Liver (tissue), 7 donors: ENCODE measurements at regions not wholly inside any gene's neighbourhood (a gene's known extent, or its start where the extent isn't known, plus 50 kb on each side); places are given as distances from the start of the nearest gene placed in this dataset.

Experiments
- DNase-seq: peaks from one replicate; pipeline ENCODE4 v3.0.0-alpha.2; 2017; ENCODE audit warnings: low spot score
- H3K27ac ChIP-seq, 2 donors: one replicate each; pipeline ENCODE4 v1.7.0; 2013; ENCODE audit warnings: inconsistent platforms in 2 of 2, low read length in 2 of 2, control low read depth in 1 of 2, low read depth in 1 of 2, mild to moderate bottlenecking in 1 of 2
- H3K27me3 ChIP-seq, 4 donors: one replicate each; pipeline versions ENCODE4 v1.6.1 to v1.7.0; 2013; ENCODE audit warnings: low read length in 3 of 4, inconsistent platforms in 1 of 4, mild to moderate bottlenecking in 1 of 4, moderate library complexity in 1 of 4; ENCODE audit not compliant: control insufficient read depth in 4 of 4, insufficient read depth in 4 of 4
- H3K36me3 ChIP-seq, 4 donors: one replicate each; pipeline versions ENCODE4 v1.6.1 to v1.7.0; 2013; ENCODE audit warnings: low read length in 3 of 4, mild to moderate bottlenecking in 3 of 4, low read depth in 1 of 4, moderate library complexity in 1 of 4; ENCODE audit not compliant: control insufficient read depth in 4 of 4, insufficient read depth in 3 of 4
- H3K4me1 ChIP-seq, 4 donors: one replicate each; pipeline versions ENCODE4 v1.6.1 to v1.7.0; 2013; ENCODE audit warnings: low read length in 3 of 4, mild to moderate bottlenecking in 3 of 4, moderate library complexity in 1 of 4; ENCODE audit not compliant: control insufficient read depth in 4 of 4, insufficient read depth in 4 of 4
- H3K4me3 ChIP-seq, 3 donors: one replicate each; pipeline versions ENCODE4 v1.6.1 to v1.7.0; 2013; ENCODE audit warnings: low read length in 3 of 3, control low read depth in 1 of 3, low read depth in 1 of 3, mild to moderate bottlenecking in 1 of 3
- H3K9ac ChIP-seq, 2 donors: one replicate each; pipeline ENCODE4 v1.7.0; 2013; ENCODE audit warnings: low read length in 2 of 2, mild to moderate bottlenecking in 2 of 2, moderate library complexity in 2 of 2, control low read depth in 1 of 2, low read depth in 1 of 2
- H3K9me3 ChIP-seq, 4 donors: one replicate each; pipeline versions ENCODE4 v1.6.1 to v1.7.0; 2013; ENCODE audit warnings: low read length in 3 of 4; ENCODE audit not compliant: control insufficient read depth in 4 of 4
- EGR1 ChIP-seq, 2 donors: IDR thresholded peaks; 2 replicates each; pipeline ENCODE4 v1.6.1; 2016 to 2018; ENCODE audit warnings: antibody characterized with exemption in 2 of 2, low read depth in 2 of 2
- FOXA1 ChIP-seq: IDR thresholded peaks from 2 replicates; pipeline ENCODE4 v1.6.1; 2016; ENCODE audit warnings: antibody characterized with exemption
- FOXA2 ChIP-seq: IDR thresholded peaks from 2 replicates; pipeline ENCODE4 v1.6.1; 2016; ENCODE audit warnings: antibody characterized with exemption
- HNF4A ChIP-seq, 2 donors: conservative IDR thresholded peaks; 2 replicates each; pipeline ENCODE4 v1.6.1; 2016; ENCODE audit warnings: antibody characterized with exemption in 2 of 2, mild to moderate bottlenecking in 2 of 2
- HNF4G ChIP-seq: IDR thresholded peaks from 2 replicates; pipeline ENCODE4 v1.6.1; 2016; ENCODE audit warnings: antibody characterized with exemption
- JUND ChIP-seq, 2 donors: IDR thresholded peaks; 2 replicates each; pipeline ENCODE4 v1.6.1; 2016; ENCODE audit warnings: antibody characterized with exemption in 2 of 2
- NR2F2 ChIP-seq: IDR thresholded peaks from 2 replicates; pipeline ENCODE4 v1.6.1; 2016; ENCODE audit warnings: antibody characterized with exemption
- RAD21 ChIP-seq, 2 donors: IDR thresholded peaks; 2 replicates each; pipeline ENCODE4 v1.6.1; 2016; ENCODE audit warnings: antibody characterized with exemption in 2 of 2, mild to moderate bottlenecking in 2 of 2
- RXRA ChIP-seq, 2 donors: IDR thresholded peaks; 2 replicates each; pipeline ENCODE4 v1.6.1; 2017 to 2018; ENCODE audit warnings: antibody characterized with exemption in 2 of 2, mild to moderate bottlenecking in 1 of 2
- SP1 ChIP-seq: IDR thresholded peaks from 2 replicates; pipeline ENCODE4 v1.6.1; 2018; ENCODE audit warnings: antibody characterized with exemption, mild to moderate bottlenecking
- TAF1 ChIP-seq: conservative IDR thresholded peaks from 2 replicates; pipeline ENCODE4 v1.6.1; 2016; ENCODE audit warnings: antibody characterized with exemption, mild to moderate bottlenecking
- YY1 ChIP-seq: IDR thresholded peaks from 2 replicates; pipeline ENCODE4 v1.6.1; 2016; ENCODE audit warnings: antibody characterized with exemption, mild to moderate bottlenecking
- WGBS: extraction: QIAGEN DNeasy Blood & Tissue Kit; methylation state at CpG from one replicate; pipeline ENCODE4 v1.1.7; 2013; 5-methylcytosine and 5-hydroxymethylcytosine counted together
- TF ChIP-seq, protein P1 (sequence below): IDR thresholded peaks from 2 replicates; pipeline ENCODE4 v1.6.1; 2016; ENCODE audit warnings: antibody characterized with exemption
- TF ChIP-seq, protein P2 (sequence below): IDR thresholded peaks from 2 replicates; pipeline ENCODE4 v1.6.1; 2016; ENCODE audit warnings: antibody characterized with exemption, mild to moderate bottlenecking
- TF ChIP-seq, protein P3 (sequence below): IDR thresholded peaks from 2 replicates; pipeline ENCODE4 v1.6.1; 2016; ENCODE audit warnings: antibody characterized with exemption
- TF ChIP-seq, protein P4 (sequence below): IDR thresholded peaks from 2 replicates; pipeline ENCODE4 v1.6.1; 2016; ENCODE audit warnings: antibody characterized with exemption
- donor health status: healthy.
- donor health status: healthy.
- donor health status: healthy.
- donor health status: healthy.

DNA sequence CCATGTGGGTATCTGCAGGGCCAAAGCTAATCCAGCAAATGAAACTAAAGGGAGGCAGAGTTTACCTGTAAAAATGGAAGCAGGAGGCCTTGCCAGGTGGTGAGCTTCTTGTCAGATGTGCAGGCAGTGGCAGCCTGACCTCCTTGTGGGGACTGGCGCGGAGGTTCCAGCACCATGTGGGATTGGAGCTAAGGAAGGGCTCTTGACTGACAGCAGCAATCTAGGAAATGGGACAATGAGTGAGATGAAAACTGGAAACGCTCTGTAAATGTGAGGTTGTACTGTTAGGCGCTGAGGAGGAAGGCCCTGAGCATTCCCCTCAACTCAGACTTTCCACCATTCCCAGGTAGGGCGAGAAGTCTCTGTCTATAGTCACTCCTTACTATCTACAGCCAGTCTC lies 81.8 kb upstream of the ARMC2 start (continued):
- TF ChIP-seq, protein P1, sequence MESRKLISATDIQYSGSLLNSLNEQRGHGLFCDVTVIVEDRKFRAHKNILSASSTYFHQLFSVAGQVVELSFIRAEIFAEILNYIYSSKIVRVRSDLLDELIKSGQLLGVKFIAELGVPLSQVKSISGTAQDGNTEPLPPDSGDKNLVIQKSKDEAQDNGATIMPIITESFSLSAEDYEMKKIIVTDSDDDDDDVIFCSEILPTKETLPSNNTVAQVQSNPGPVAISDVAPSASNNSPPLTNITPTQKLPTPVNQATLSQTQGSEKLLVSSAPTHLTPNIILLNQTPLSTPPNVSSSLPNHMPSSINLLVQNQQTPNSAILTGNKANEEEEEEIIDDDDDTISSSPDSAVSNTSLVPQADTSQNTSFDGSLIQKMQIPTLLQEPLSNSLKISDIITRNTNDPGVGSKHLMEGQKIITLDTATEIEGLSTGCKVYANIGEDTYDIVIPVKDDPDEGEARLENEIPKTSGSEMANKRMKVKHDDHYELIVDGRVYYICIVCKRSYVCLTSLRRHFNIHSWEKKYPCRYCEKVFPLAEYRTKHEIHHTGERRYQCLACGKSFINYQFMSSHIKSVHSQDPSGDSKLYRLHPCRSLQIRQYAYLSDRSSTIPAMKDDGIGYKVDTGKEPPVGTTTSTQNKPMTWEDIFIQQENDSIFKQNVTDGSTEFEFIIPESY = no peak
- no peak for TF ChIP-seq HNF4G
- no peak for TF ChIP-seq EGR1 (IDR thresholded peaks at IDR 0.05; ENCODE audit: low read depth in 2 of 2)
- TF ChIP-seq NR2F2 = no peak
- TF ChIP-seq YY1 = no peak

DNA sequence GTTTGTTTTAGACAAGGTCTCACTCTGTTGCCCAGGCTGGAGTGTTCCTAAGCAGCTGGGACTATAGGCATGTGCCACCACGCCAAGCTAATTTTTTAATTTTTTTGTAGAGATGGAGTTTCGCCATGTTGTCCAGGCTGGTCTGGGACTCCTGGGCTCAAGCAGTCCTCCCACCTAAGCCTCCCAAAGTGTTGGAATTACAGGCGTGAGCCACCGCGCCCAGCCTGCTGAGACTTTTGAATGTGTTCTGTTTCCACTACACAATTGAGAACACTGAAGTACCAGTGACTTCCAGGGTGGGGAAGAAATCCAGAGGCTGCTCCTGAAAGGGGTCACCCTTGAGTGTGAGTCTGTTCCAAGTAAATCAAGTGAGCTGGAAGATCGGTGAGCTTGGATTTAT lies 81.3 kb upstream of the ARMC2 start:
- no peak overlapping the region for H3K27ac ChIP-seq
- 97% methylated on average over 6 of the region's 6 CpGs for WGBS
- H3K9ac ChIP-seq = no peak overlapping the region
- no peak overlapping the region for H3K4me3 ChIP-seq
- no peak for DNase-seq
- H3K36me3 ChIP-seq = no peaks in the 10 kb centered on the region
- H3K9me3 ChIP-seq = no peaks in the 10 kb centered on the region
- peaks cover 15 to 52% (median 36%) of the 10 kb centered on the region in 4 donors for H3K4me1 ChIP-seq
- H3K27me3 ChIP-seq = no peaks in the 10 kb centered on the region
- TF ChIP-seq, protein P2, sequence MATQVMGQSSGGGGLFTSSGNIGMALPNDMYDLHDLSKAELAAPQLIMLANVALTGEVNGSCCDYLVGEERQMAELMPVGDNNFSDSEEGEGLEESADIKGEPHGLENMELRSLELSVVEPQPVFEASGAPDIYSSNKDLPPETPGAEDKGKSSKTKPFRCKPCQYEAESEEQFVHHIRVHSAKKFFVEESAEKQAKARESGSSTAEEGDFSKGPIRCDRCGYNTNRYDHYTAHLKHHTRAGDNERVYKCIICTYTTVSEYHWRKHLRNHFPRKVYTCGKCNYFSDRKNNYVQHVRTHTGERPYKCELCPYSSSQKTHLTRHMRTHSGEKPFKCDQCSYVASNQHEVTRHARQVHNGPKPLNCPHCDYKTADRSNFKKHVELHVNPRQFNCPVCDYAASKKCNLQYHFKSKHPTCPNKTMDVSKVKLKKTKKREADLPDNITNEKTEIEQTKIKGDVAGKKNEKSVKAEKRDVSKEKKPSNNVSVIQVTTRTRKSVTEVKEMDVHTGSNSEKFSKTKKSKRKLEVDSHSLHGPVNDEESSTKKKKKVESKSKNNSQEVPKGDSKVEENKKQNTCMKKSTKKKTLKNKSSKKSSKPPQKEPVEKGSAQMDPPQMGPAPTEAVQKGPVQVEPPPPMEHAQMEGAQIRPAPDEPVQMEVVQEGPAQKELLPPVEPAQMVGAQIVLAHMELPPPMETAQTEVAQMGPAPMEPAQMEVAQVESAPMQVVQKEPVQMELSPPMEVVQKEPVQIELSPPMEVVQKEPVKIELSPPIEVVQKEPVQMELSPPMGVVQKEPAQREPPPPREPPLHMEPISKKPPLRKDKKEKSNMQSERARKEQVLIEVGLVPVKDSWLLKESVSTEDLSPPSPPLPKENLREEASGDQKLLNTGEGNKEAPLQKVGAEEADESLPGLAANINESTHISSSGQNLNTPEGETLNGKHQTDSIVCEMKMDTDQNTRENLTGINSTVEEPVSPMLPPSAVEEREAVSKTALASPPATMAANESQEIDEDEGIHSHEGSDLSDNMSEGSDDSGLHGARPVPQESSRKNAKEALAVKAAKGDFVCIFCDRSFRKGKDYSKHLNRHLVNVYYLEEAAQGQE = no peak
- TF ChIP-seq RAD21 (IDR thresholded peaks at IDR 0.05) (no peak), HNF4G (no peak)
- TF ChIP-seq, protein P3, sequence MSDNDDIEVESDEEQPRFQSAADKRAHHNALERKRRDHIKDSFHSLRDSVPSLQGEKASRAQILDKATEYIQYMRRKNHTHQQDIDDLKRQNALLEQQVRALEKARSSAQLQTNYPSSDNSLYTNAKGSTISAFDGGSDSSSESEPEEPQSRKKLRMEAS = no peak

DNA sequence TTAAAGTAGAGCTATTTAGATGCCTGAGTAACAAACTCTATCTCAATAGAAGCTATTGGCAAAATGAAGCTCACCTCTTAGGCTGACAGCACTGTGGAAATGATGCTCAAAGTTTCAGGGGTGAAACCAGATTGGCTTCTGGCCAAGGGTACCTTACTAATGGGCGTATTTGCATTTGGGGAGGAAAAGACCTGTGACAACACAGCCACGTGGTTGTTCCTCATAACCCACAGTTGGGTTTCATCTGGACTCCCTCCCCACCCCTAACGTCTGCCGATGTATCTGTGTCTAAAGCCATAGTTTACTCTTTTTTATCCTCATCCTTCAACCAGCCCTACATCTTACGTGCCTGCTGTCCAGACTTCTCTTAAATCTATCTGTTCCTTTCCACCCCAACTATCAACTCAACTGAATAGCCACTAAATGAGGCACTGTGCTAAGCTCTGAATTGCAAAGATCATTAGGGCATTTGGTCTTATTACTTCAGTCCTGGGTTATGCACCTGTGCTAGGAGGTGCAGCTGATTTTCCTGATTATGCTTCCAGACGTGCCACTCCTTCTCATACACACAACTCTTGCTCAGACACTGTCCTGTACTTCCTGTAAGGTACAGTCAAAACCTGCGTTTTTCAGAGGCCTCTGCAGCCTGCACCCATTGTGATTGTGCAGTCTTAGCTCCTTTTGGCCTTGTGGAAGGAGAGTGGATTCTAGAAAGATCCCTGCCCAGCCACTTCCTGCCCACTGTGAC lies 80.6 kb upstream of the ARMC2 start:
- Histone ChIP-seq H3K27me3 (no peaks in the 10 kb centered on the region), H3K4me1 (peaks cover 14 to 52% (median 36%) of the 10 kb centered on the region in 4 donors), H3K36me3 (no peaks in the 10 kb centered on the region), H3K4me3 (no peak overlapping the region), H3K9ac (no peak overlapping the region), H3K9me3 (no peaks in the 10 kb centered on the region), H3K27ac (no peak overlapping the region)
- no peak for DNase-seq
- WGBS = 87% methylated on average over 7 of the region's 7 CpGs
- TF ChIP-seq FOXA2 (no peak), RXRA (IDR thresholded peaks at IDR 0.05) (no peak), FOXA1 (no peak), HNF4A (conservative IDR thresholded peaks at IDR 0.05) (no peak), JUND (IDR thresholded peaks at IDR 0.05) (no peak), TAF1 (no peak), EGR1 (IDR thresholded peaks at IDR 0.05; ENCODE audit: low read depth in 2 of 2) (no peak), RAD21 (IDR thresholded peaks at IDR 0.05) (no peak), NR2F2 (no peak), SP1 (no peak), HNF4G (no peak)
- TF ChIP-seq, protein P4, sequence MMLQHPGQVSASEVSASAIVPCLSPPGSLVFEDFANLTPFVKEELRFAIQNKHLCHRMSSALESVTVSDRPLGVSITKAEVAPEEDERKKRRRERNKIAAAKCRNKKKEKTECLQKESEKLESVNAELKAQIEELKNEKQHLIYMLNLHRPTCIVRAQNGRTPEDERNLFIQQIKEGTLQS = no peak
- TF ChIP-seq, protein P2 = no peak
- TF ChIP-seq, protein P1 = no peak
- TF ChIP-seq, protein P3 = no peak
